SIG-M5 treated with dmso at 0.1 percent for 504 hours (cell line): ENCODE measurements at regions not wholly inside any gene's neighbourhood (a gene's known extent, or its start where the extent isn't known, plus 50 kb on each side); places are given as distances from the start of the nearest gene placed in this dataset.

Source experiments
- DNase-seq: peaks from one replicate; lab custom pipeline; 2025; ENCODE audit not compliant: unreplicated experiment; lab: John Stamatoyannopoulos, UW

DNA sequence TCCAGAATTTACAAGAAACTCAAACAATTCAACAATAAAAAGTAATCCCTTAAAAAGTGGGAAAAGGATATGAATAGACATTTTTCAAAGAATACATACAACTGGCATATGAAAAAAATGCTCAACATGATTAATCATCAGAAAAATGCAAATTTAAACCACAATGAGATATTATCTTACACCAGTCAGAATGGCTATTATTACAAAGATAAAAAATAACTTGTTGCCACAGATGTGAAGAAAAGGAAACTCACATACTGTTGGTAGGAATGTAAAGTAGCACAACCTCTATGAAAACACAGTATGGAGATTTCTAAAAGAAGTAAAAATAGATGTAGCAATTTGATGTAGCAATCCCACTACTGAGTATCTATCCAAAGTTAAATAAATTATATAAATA lies 65.1 kb upstream of the DIAPH2 start:
- no peak for DNase-seq

DNA sequence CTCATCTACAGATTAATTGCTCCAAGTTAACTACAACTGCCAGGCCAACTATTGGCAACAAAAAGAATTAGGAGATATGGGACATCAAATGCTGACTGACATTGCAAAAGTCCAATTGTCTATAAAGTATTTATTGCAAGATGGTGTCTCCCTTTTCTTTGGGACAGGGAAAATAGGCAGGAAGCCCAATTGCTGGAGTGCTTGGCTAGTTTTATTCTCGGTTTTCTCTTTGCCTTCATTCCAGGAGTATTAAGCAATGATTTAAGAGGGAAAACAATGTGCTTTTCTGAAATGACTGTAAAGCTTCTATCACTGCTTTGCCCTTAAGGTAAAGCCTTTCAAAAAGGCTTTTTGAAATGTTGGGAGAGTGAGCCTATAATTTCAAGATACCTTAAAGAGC lies 62.8 kb upstream of the DIAPH2 start:
- DNase-seq: no peak
